ENCODE measurements at regions not wholly inside any gene's neighbourhood (a gene's known extent, or its start where the extent isn't known, plus 50 kb on each side); places are given as distances from the start of the nearest gene placed in this dataset.

DNA sequence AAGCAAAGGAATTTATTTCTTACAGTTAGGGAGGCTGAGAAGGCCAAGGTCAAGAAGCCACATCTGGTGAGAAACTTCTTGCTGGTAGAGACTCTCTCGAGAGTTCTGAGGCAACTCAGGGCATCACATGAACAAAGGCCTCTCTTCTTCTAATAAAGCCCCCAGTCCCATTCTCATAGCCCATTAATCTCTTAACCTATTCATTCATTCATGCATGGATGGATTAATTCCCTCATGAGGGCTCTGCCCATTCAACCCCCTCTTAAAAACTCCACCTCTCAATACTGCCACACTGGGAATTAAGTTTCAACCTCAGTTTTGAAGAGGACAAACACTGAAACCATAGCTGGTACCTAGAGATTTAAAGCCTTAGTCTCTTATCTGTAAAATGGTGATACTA lies 217.9 kb upstream of the SPTLC3 start:
- H3K27ac ChIP-seq (ENCODE audit: low read depth in 1 of 2, low read length in 2 of 2) = no peak overlapping the region
- H4K20me1 ChIP-seq (ENCODE audit: insufficient read depth, low read length) = no peaks in the 10 kb centered on the region
- H3K9me3 ChIP-seq (replicated peaks in 1 of 2; ENCODE audit: control insufficient read depth in 1 of 2, insufficient read depth in 1 of 2, low read length in 2 of 2) = no peaks in the 10 kb centered on the region
- Mint-ChIP-seq H3K9me3 (peaks cover 0 to 8% (median 1%) of the 10 kb centered on the region in 7 donors), H3K27me3 (ENCODE audit: low read depth in 3 of 3) (peaks cover 0 to 2% (median 0%) of the 10 kb centered on the region in 3 donors), H3K4me1 (no peaks in the 10 kb centered on the region), H3K36me3 (no peaks in the 10 kb centered on the region), H3K27ac (no peak overlapping the region), H3K4me3 (no peak overlapping the region)
- no peak overlapping the region for H3K4me2 ChIP-seq (replicated peaks; ENCODE audit: extremely low read depth, low read length, poor library complexity, severe bottlenecking)
- H2AFZ ChIP-seq (ENCODE audit: insufficient read depth, low read depth, low read length, poor library complexity, severe bottlenecking) = no peak overlapping the region
- no peaks in the 10 kb centered on the region for H3K4me1 ChIP-seq (ENCODE audit: control insufficient read depth in 1 of 2, insufficient read depth in 2 of 2, low read length in 2 of 2)
- no peaks in the 10 kb centered on the region for H3K36me3 ChIP-seq (replicated peaks in 1 of 2; ENCODE audit: control insufficient read depth in 1 of 2, insufficient read depth in 2 of 2, low read length in 2 of 2)
- intact Hi-C loops (cut with micrococcal nuclease) = no loop called here
- H3K4me3 ChIP-seq (replicated peaks in 1 of 3; ENCODE audit: low read depth in 2 of 3, low read length in 3 of 3) = no peak overlapping the region
- no peaks in the 10 kb centered on the region for H3K27me3 ChIP-seq (ENCODE audit: control insufficient read depth in 2 of 2, insufficient read depth in 2 of 2, low read length in 2 of 2)
- 100% methylated on average over 1 of the region's 1 CpG for WGBS (ENCODE audit: insufficient coverage)
- DNase-seq = no peak
- H3K9ac ChIP-seq (ENCODE audit: insufficient read depth, low read length, poor library complexity, severe bottlenecking) = no peak overlapping the region
- no peaks in the 10 kb centered on the region for H3K79me2 ChIP-seq (ENCODE audit: insufficient read depth, low read length)
- TF ChIP-seq, protein P1, sequence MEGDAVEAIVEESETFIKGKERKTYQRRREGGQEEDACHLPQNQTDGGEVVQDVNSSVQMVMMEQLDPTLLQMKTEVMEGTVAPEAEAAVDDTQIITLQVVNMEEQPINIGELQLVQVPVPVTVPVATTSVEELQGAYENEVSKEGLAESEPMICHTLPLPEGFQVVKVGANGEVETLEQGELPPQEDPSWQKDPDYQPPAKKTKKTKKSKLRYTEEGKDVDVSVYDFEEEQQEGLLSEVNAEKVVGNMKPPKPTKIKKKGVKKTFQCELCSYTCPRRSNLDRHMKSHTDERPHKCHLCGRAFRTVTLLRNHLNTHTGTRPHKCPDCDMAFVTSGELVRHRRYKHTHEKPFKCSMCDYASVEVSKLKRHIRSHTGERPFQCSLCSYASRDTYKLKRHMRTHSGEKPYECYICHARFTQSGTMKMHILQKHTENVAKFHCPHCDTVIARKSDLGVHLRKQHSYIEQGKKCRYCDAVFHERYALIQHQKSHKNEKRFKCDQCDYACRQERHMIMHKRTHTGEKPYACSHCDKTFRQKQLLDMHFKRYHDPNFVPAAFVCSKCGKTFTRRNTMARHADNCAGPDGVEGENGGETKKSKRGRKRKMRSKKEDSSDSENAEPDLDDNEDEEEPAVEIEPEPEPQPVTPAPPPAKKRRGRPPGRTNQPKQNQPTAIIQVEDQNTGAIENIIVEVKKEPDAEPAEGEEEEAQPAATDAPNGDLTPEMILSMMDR (IDR thresholded peaks at IDR 0.05) = no peak

DNA sequence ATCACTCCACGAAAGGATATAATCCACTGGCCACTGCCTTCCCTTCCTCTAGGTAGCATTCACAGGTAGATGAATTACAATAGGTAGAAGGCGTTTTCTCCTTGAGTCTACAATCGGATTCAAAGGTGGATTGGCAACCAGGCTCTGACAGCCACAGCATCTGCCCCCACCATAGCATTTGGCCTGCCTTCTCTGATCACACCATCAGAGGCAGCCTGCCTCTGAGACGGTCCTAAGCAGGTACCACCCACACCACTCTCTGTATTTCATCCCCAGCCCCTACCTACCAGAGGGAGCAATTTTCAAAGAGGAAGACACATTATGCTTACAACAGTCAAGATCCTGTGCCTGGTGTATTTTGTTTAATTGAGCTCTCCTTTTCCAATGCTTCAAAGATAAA lies 210.5 kb upstream of the SPTLC3 start:
- no peak overlapping the region for H3K27ac Mint-ChIP-seq
- WGBS (ENCODE audit: insufficient coverage) = 50% methylated on average over 1 of the region's 4 CpGs
- no peaks in the 10 kb centered on the region for H3K4me1 Mint-ChIP-seq
- peaks cover 0 to 13% (median 3%) of the 10 kb centered on the region in 7 donors for H3K9me3 Mint-ChIP-seq
- no peak for DNase-seq
- H2AFZ ChIP-seq (ENCODE audit: insufficient read depth, low read depth, low read length, poor library complexity, severe bottlenecking) = no peak overlapping the region
- no peaks in the 10 kb centered on the region for H3K36me3 Mint-ChIP-seq
- H3K4me3 ChIP-seq (replicated peaks in 1 of 3; ENCODE audit: low read depth in 2 of 3, low read length in 3 of 3) = no peak overlapping the region
- no peaks in the 10 kb centered on the region for H3K9me3 ChIP-seq (replicated peaks in 1 of 2; ENCODE audit: control insufficient read depth in 1 of 2, insufficient read depth in 1 of 2, low read length in 2 of 2)
- TF ChIP-seq, protein P1 (IDR thresholded peaks at IDR 0.05) = no peak
- H3K4me3 Mint-ChIP-seq = no peak overlapping the region
- intact Hi-C loops (cut with micrococcal nuclease) = no loop called here
- H3K79me2 ChIP-seq (ENCODE audit: insufficient read depth, low read length) = no peaks in the 10 kb centered on the region
- H3K4me2 ChIP-seq (replicated peaks; ENCODE audit: extremely low read depth, low read length, poor library complexity, severe bottlenecking) = no peak overlapping the region
- H3K27ac ChIP-seq (ENCODE audit: low read depth in 1 of 2, low read length in 2 of 2) = no peak overlapping the region
- no peaks in the 10 kb centered on the region for H3K36me3 ChIP-seq (replicated peaks in 1 of 2; ENCODE audit: control insufficient read depth in 1 of 2, insufficient read depth in 2 of 2, low read length in 2 of 2)
- no peaks in the 10 kb centered on the region for H4K20me1 ChIP-seq (ENCODE audit: insufficient read depth, low read length)
- no peaks in the 10 kb centered on the region for H3K4me1 ChIP-seq (ENCODE audit: control insufficient read depth in 1 of 2, insufficient read depth in 2 of 2, low read length in 2 of 2)
- H3K9ac ChIP-seq (ENCODE audit: insufficient read depth, low read length, poor library complexity, severe bottlenecking) = no peak overlapping the region
- no peaks in the 10 kb centered on the region for H3K27me3 ChIP-seq (ENCODE audit: control insufficient read depth in 2 of 2, insufficient read depth in 2 of 2, low read length in 2 of 2)
- H3K27me3 Mint-ChIP-seq (ENCODE audit: low read depth in 3 of 3) = no peaks in the 10 kb centered on the region

All from CD14-positive monocyte (primary cell).